CD14-positive monocyte (primary cell): ENCODE measurements at regions not wholly inside any gene's neighbourhood (a gene's known extent, or its start where the extent isn't known, plus 50 kb on each side); places are given as distances from the start of the nearest gene placed in this dataset.

Experiments used
- DNase-seq, 3 donors: peaks; one replicate each; pipeline ENCODE4 v3.0.0-alpha.2; 2011 to 2022
- H2AFZ ChIP-seq: 2 replicates; pipeline ENCODE4 v1.6.0; 2012; ENCODE audit warnings: mild to moderate bottlenecking, low read depth, low read length, inconsistent platforms; ENCODE audit not compliant: insufficient read depth, poor library complexity, severe bottlenecking
- H3K27ac ChIP-seq, 2 donors: 1 replicate in 1 of 2; 2 replicates in 1 of 2; pipeline ENCODE4 v1.5.1; 2012 to 2013; ENCODE audit warnings: low read length in 2 of 2, control low read depth in 1 of 2, inconsistent platforms in 1 of 2, low read depth in 1 of 2, mild to moderate bottlenecking in 1 of 2
- H3K27me3 ChIP-seq, 2 donors: one replicate each; pipeline versions ENCODE4 v1.6.0 to v1.6.1; 2011 to 2013; ENCODE audit warnings: low read length in 2 of 2; ENCODE audit not compliant: control insufficient read depth in 2 of 2, insufficient read depth in 2 of 2
- H3K36me3 ChIP-seq, 2 donors: replicated peaks in 1 of 2; 1 replicate in 1 of 2; 2 replicates in 1 of 2; pipeline versions ENCODE4 v1.5.1 to v1.6.1; 2012 to 2013; ENCODE audit warnings: low read length in 2 of 2, control low read depth in 1 of 2, inconsistent platforms in 1 of 2, mild to moderate bottlenecking in 1 of 2; ENCODE audit not compliant: insufficient read depth in 2 of 2, control insufficient read depth in 1 of 2
- H3K4me1 ChIP-seq, 2 donors: 1 replicate in 1 of 2; 2 replicates in 1 of 2; pipeline versions ENCODE4 v1.5.1 to v1.6.1; 2012 to 2013; ENCODE audit warnings: low read length in 2 of 2, control low read depth in 1 of 2, inconsistent platforms in 1 of 2, mild to moderate bottlenecking in 1 of 2, moderate library complexity in 1 of 2; ENCODE audit not compliant: insufficient read depth in 2 of 2, control insufficient read depth in 1 of 2
- H3K4me2 ChIP-seq: replicated peaks from 2 replicates; pipeline ENCODE3; 2012; ENCODE audit warnings: low read length, moderate library complexity, mild to moderate bottlenecking; ENCODE audit not compliant: poor library complexity, severe bottlenecking; ENCODE audit errors: extremely low read depth
- H3K4me3 ChIP-seq, 3 experiments: fragments of 200-600 bp in 1 of 3; sonication (generic) in 1 of 3; replicated peaks in 1 of 3; 1 replicate in 2 of 3; 2 replicates in 1 of 3; pipeline ENCODE4 v1.5.1; 2011 to 2013; ENCODE audit warnings: low read length in 3 of 3, mild to moderate bottlenecking in 3 of 3, control low read depth in 2 of 3, low read depth in 2 of 3, inconsistent platforms in 1 of 3, moderate library complexity in 1 of 3
- H3K79me2 ChIP-seq: 2 replicates; pipeline ENCODE4 v1.6.0; 2012; ENCODE audit warnings: mild to moderate bottlenecking, control low read depth, inconsistent platforms, low read length, moderate library complexity; ENCODE audit not compliant: insufficient read depth
- H3K9ac ChIP-seq: 2 replicates; pipeline ENCODE4 v1.6.0; 2017; ENCODE audit warnings: low read length, mild to moderate bottlenecking; ENCODE audit not compliant: insufficient read depth, poor library complexity, severe bottlenecking
- H3K9me3 ChIP-seq, 2 donors: replicated peaks in 1 of 2; 1 replicate in 1 of 2; 2 replicates in 1 of 2; pipeline versions ENCODE4 v1.5.1 to v1.6.1; 2012 to 2013; ENCODE audit warnings: low read length in 2 of 2, control low read depth in 1 of 2; ENCODE audit not compliant: control insufficient read depth in 1 of 2, insufficient read depth in 1 of 2
- H4K20me1 ChIP-seq: 2 replicates; pipeline ENCODE4 v1.6.0; 2012; ENCODE audit warnings: mild to moderate bottlenecking, low read length, control low read depth, moderate library complexity; ENCODE audit not compliant: insufficient read depth
- H3K27ac Mint-ChIP-seq, 7 donors: one replicate each; pipeline ENCODE4 v1.8.0; 2020; ENCODE audit warnings: mild to moderate bottlenecking in 7 of 7, mixed read lengths in 7 of 7, moderate library complexity in 6 of 7, inconsistent platforms in 2 of 7
- H3K27me3 Mint-ChIP-seq, 3 donors: one replicate each; pipeline ENCODE4 v1.8.0; 2021 to 2022; ENCODE audit warnings: low read depth in 3 of 3, mild to moderate bottlenecking in 3 of 3, mixed read lengths in 3 of 3, moderate library complexity in 3 of 3, inconsistent platforms in 1 of 3
- H3K36me3 Mint-ChIP-seq, 2 donors: one replicate each; pipeline ENCODE4 v1.8.0; 2020; ENCODE audit warnings: mixed read lengths in 2 of 2, inconsistent platforms in 1 of 2, mild to moderate bottlenecking in 1 of 2
- H3K4me1 Mint-ChIP-seq: one replicate; pipeline ENCODE4 v1.8.0; 2020; ENCODE audit warnings: mild to moderate bottlenecking, mixed read lengths
- H3K4me3 Mint-ChIP-seq, 2 donors: one replicate each; pipeline ENCODE4 v1.8.0; 2020; ENCODE audit warnings: mild to moderate bottlenecking in 2 of 2, mixed read lengths in 2 of 2, moderate library complexity in 1 of 2
- H3K9me3 Mint-ChIP-seq, 7 donors: one replicate each; pipeline ENCODE4 v1.8.0; 2020 to 2022; ENCODE audit warnings: mixed read lengths in 7 of 7, mild to moderate bottlenecking in 6 of 7, moderate library complexity in 6 of 7, inconsistent platforms in 2 of 7
- WGBS: methylation state at CpG from one replicate; pipeline ENCODE4 v1.1.5; 2013; ENCODE audit warnings: missing lambda C conversion rate; ENCODE audit not compliant: insufficient coverage; 5-methylcytosine and 5-hydroxymethylcytosine counted together
- intact Hi-C, 2 donors: fragments of 100-400 bp; cut with micrococcal nuclease; formaldehyde crosslinking; loops; one replicate each; pipeline versions ENCODE4 v1.15.0 to v1.15.1; 2023
- TF ChIP-seq, protein P1 (sequence below): fragments of 200-600 bp; IDR thresholded peaks from one replicate; pipeline ENCODE4 v1.8.0; 2022; ENCODE audit warnings: antibody characterized with exemption, mild to moderate bottlenecking

DNA sequence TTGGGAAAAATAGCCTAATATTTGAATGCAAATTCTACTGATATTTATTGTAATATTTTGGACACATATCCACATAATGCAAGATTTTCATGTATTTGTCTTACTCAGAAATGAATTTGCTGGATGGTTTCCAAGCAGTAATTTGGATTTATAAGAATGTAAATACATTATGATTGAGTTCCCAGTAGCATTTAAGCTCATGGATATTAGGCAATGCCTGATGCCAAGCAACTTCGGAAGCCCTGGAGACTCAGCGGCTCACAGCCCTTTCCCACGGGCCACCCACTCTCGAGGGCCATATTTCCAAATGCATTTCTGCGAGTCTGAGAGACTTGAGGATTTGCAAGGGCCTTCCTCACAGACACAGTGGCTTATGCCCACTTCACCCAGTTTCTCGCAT, 62.1 kb upstream of the MYOCD start:
- intact Hi-C loops, result no loop called here
- Histone ChIP-seq H3K79me2 (no peaks in the 10 kb centered on the region), H4K20me1 (no peaks in the 10 kb centered on the region), H3K36me3 (no peaks in the 10 kb centered on the region), H3K4me1 (no peaks in the 10 kb centered on the region), H3K4me2 (no peak overlapping the region), H3K27ac (no peak overlapping the region), H3K9ac (no peak overlapping the region), H3K27me3 (no peaks in the 10 kb centered on the region), H3K4me3 (no peak overlapping the region), H3K9me3 (peaks cover 0 to 8% of the 10 kb centered on the region in 2 donors), H2AFZ (no peak overlapping the region)
- H3K4me1 Mint-ChIP-seq, result no peaks in the 10 kb centered on the region
- WGBS, result 95% methylated on average over 6 of the region's 6 CpGs
- no peak overlapping the region for H3K27ac Mint-ChIP-seq
- H3K27me3 Mint-ChIP-seq, result no peaks in the 10 kb centered on the region
- peaks cover 3 to 17% (median 9%) of the 10 kb centered on the region in 7 donors for H3K9me3 Mint-ChIP-seq
- H3K4me3 Mint-ChIP-seq, result no peak overlapping the region
- TF ChIP-seq, protein P1, sequence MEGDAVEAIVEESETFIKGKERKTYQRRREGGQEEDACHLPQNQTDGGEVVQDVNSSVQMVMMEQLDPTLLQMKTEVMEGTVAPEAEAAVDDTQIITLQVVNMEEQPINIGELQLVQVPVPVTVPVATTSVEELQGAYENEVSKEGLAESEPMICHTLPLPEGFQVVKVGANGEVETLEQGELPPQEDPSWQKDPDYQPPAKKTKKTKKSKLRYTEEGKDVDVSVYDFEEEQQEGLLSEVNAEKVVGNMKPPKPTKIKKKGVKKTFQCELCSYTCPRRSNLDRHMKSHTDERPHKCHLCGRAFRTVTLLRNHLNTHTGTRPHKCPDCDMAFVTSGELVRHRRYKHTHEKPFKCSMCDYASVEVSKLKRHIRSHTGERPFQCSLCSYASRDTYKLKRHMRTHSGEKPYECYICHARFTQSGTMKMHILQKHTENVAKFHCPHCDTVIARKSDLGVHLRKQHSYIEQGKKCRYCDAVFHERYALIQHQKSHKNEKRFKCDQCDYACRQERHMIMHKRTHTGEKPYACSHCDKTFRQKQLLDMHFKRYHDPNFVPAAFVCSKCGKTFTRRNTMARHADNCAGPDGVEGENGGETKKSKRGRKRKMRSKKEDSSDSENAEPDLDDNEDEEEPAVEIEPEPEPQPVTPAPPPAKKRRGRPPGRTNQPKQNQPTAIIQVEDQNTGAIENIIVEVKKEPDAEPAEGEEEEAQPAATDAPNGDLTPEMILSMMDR, result no peak
- no peak for DNase-seq
- no peaks in the 10 kb centered on the region for H3K36me3 Mint-ChIP-seq

DNA sequence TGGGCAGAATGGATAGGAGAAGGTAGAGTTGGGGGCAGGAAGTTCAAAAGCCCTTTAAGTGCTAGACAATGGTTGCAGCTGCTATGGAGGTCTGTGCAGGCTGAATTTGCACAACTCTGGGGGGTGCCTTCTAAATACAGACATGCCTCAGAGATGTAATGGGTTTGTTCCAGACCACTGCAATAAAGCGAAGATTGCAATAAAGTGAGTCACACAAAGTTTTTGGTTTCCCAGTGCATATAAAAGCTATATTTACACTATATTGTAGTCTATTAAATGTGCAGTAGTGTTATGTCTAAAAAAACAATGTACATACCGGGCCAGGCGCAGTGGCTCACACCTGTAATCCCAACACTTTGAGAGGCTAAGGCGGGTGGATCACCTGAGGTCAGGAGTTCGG, 60.5 kb upstream of the MYOCD start:
- TF ChIP-seq, protein P1, result no peak
- no peaks in the 10 kb centered on the region for H3K36me3 Mint-ChIP-seq
- intact Hi-C loops, result no loop called here

More for the DNA sequence above, 60.5 kb upstream of the MYOCD start:
- H3K4me3 ChIP-seq, result no peak overlapping the region
- WGBS, result 70% methylated on average over 3 of the region's 5 CpGs
- no peaks in the 10 kb centered on the region for H3K27me3 ChIP-seq
- Mint-ChIP-seq H3K4me1 (no peaks in the 10 kb centered on the region), H3K9me3 (peaks cover 3 to 23% (median 10%) of the 10 kb centered on the region in 7 donors), H3K4me3 (no peak overlapping the region), H3K27me3 (no peaks in the 10 kb centered on the region), H3K27ac (no peak overlapping the region)
- H3K36me3 ChIP-seq, result no peaks in the 10 kb centered on the region
- H4K20me1 ChIP-seq, result no peaks in the 10 kb centered on the region
- no peak overlapping the region for H3K4me2 ChIP-seq
- H3K27ac ChIP-seq, result no peak overlapping the region
- DNase-seq, result no peak
- H3K9me3 ChIP-seq, result peaks cover 0 to 8% of the 10 kb centered on the region in 2 donors
- H3K9ac ChIP-seq, result no peak overlapping the region
- H3K79me2 ChIP-seq, result no peaks in the 10 kb centered on the region
- H2AFZ ChIP-seq, result no peak overlapping the region
- no peaks in the 10 kb centered on the region for H3K4me1 ChIP-seq
